ENCODE measurements at regions not wholly inside any gene's neighbourhood (a gene's known extent, or its start where the extent isn't known, plus 50 kb on each side); places are given as distances from the start of the nearest gene placed in this dataset.

GRCh38 chr2:46813680-46814079 is 101.9 kb downstream of the MCFD2 start:
- no peak overlapping the region for H3K9ac ChIP-seq (ENCODE audit: low read length)
- H4K20me1 ChIP-seq (ENCODE audit: insufficient read depth, low read length): no peaks in the 10 kb centered on the region
- H3K36me3 Mint-ChIP-seq (ENCODE audit: low read depth, unreplicated experiment): no peaks in the 10 kb centered on the region
- no peaks in the 10 kb centered on the region for H3K79me2 ChIP-seq (ENCODE audit: insufficient read depth, low read length)
- no peaks in the 10 kb centered on the region for H3K36me3 ChIP-seq (ENCODE audit: insufficient read depth, low read length)
- no peak overlapping the region for H3K27ac ChIP-seq (ENCODE audit: low read depth, low read length)
- no peak overlapping the region for H3K4me3 Mint-ChIP-seq (ENCODE audit: unreplicated experiment)
- peak overlapping the region; percentile 38 for H2AFZ ChIP-seq (ENCODE audit: low read depth, low read length)
- H3K4me1 ChIP-seq (ENCODE audit: insufficient read depth, low read length): peaks cover 26% of the 10 kb centered on the region
- H3K4me2 ChIP-seq (ENCODE audit: low read length): peak overlapping the region; percentile 7
- no peaks in the 10 kb centered on the region for H3K27me3 ChIP-seq (ENCODE audit: insufficient read depth, low read length)
- peaks cover 4% of the 10 kb centered on the region for H3K4me1 Mint-ChIP-seq (ENCODE audit: low read depth, unreplicated experiment)
- DNase-seq (ENCODE audit: low read depth) (no peak), FAIRE-seq (no peak)
- peaks cover 5% of the 10 kb centered on the region for H3K9me3 Mint-ChIP-seq (ENCODE audit: unreplicated experiment)
- TF ChIP-seq EZH2 (IDR thresholded peaks at IDR 0.05; ENCODE audit: insufficient read depth, low read length) (no peak), CTCF (IDR thresholded peaks at IDR 0.05; ENCODE audit: insufficient read depth, low read depth, low read length) (no peak)
- H3K27me3 Mint-ChIP-seq (ENCODE audit: low read depth, unreplicated experiment): peaks cover 19% of the 10 kb centered on the region
- no peaks in the 10 kb centered on the region for H3K9me3 ChIP-seq (ENCODE audit: insufficient read depth, low read depth, low read length)
- H3K4me3 ChIP-seq (ENCODE audit: insufficient read depth, low read depth, low read length): no peak overlapping the region
- no peak overlapping the region for H3K27ac Mint-ChIP-seq (ENCODE audit: unreplicated experiment)

GRCh38 chr2:46813020-46813415 is 102.6 kb downstream of the MCFD2 start:
- Mint-ChIP-seq H3K9me3 (ENCODE audit: unreplicated experiment) (peaks cover 5% of the 10 kb centered on the region), H3K27me3 (ENCODE audit: low read depth, unreplicated experiment) (peaks cover 17% of the 10 kb centered on the region), H3K4me1 (ENCODE audit: low read depth, unreplicated experiment) (peaks cover 4% of the 10 kb centered on the region), H3K36me3 (ENCODE audit: low read depth, unreplicated experiment) (no peaks in the 10 kb centered on the region), H3K27ac (ENCODE audit: unreplicated experiment) (no peak overlapping the region), H3K4me3 (ENCODE audit: unreplicated experiment) (no peak overlapping the region)
- no peak for FAIRE-seq
- no peaks in the 10 kb centered on the region for H4K20me1 ChIP-seq (ENCODE audit: insufficient read depth, low read length)
- no peaks in the 10 kb centered on the region for H3K9me3 ChIP-seq (ENCODE audit: insufficient read depth, low read depth, low read length)
- no peaks in the 10 kb centered on the region for H3K36me3 ChIP-seq (ENCODE audit: insufficient read depth, low read length)
- no peak for DNase-seq (ENCODE audit: low read depth)
- peaks cover 26% of the 10 kb centered on the region for H3K4me1 ChIP-seq (ENCODE audit: insufficient read depth, low read length)
- TF ChIP-seq CTCF (IDR thresholded peaks at IDR 0.05; ENCODE audit: insufficient read depth, low read depth, low read length) (no peak), EZH2 (IDR thresholded peaks at IDR 0.05; ENCODE audit: insufficient read depth, low read length) (no peak)
- no peak overlapping the region for H3K4me3 ChIP-seq (ENCODE audit: insufficient read depth, low read depth, low read length)
- H3K27ac ChIP-seq (ENCODE audit: low read depth, low read length): peak overlapping the region; percentile 27
- peak overlapping the region; percentile 44 for H3K9ac ChIP-seq (ENCODE audit: low read length)
- H3K27me3 ChIP-seq (ENCODE audit: insufficient read depth, low read length): no peaks in the 10 kb centered on the region
- H3K79me2 ChIP-seq (ENCODE audit: insufficient read depth, low read length): no peaks in the 10 kb centered on the region
- H3K4me2 ChIP-seq (ENCODE audit: low read length): peak overlapping the region; percentile 80
- peak overlapping the region; percentile 21 for H2AFZ ChIP-seq (ENCODE audit: low read depth, low read length)
